Stimulated activated CD8-positive, alpha-beta memory T cell treated with anti-CD3 and anti-CD28 coated beads, Interleukin-7, amount 100 ng/mL, for 24 hours (primary cell): ENCODE measurements at regions not wholly inside any gene's neighbourhood (a gene's known extent, or its start where the extent isn't known, plus 50 kb on each side); places are given as distances from the start of the nearest gene placed in this dataset.
"Not testable (repeated sequence)": the region's sequence is repeated elsewhere in the genome, so short reads cannot be mapped to it uniquely, and the experiment has no call there.

ENCODE experiments used
- DNase-seq: peaks from one replicate; pipeline ENCODE4 v3.0.0-alpha.2; 2020; ENCODE audit warnings: low read depth

- DNase-seq = not testable (repeated sequence)
These were observed 50.6 kb upstream of the ZNG1B start for GRCh38 chr2:113386780-113387433.

GRCh38 chr2:113379621-113380020, 57.9 kb upstream of the ZNG1B start:
- not testable (repeated sequence) for DNase-seq

GRCh38 chr2:113376913-113377445, 60.5 kb upstream of the ZNG1B start:
- DNase-seq = no peak

DNA sequence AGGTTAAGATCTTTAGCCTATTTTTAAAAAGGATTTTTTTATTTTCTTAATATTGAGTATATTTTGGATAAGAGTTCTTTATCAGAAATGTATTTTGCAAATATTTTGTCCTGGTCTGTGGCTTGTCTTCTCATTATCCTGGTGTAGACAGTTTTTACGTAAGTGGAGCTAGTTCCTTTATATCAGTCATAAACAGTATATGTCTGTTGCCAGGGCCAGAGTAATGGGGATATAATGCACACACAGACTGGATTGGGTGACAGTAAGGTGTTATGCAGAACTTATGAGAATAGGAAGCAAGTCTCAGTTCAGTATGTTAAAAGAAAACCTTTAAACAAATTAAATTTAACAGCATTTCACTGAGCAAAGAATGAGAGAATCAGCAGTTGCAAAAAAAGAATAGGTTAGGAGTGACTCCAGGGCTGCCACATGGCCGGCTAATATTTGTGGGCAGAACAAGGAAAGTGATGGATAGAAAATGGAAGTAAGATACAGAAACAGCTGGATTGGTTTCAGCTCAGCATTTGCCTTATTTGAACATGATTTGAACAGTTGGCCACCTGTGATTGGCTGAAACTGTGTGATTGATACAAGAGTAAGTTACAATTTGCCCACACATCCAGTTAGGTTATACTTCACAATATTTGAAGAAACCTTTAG, 61.1 kb upstream of the ZNG1B start:
- DNase-seq = no peak

- not testable (repeated sequence) for DNase-seq
These were observed 62.6 kb upstream of the ZNG1B start for GRCh38 chr2:113374857-113375256.

DNA sequence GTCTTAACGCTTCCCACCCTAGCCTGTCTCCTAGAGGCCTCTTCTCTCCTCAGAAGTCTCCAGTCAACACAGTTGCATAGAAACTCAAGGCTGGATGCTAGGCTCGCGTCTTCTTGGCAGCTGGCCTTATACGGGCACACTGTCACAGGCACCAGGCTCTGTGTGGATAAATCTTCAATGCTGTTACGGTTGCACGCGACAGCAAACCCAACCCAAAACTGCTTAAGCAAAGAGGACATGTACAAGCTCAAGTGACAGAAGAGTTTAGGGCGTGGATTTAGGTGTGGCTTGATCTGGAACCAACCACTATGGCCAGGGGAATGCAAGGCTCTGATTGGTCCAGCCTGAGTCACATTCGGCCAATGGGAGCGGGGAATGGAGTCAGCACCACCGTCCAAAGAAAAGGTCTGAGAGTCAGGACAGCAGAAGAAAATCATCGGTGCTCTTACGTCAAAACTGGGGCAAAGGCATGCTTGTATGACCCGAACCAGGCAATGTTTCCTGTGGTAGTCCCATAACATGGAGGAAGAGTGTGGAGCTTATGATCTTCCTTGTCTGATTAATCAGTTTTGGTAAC, 65.1 kb upstream of the ZNG1B start:
- not testable (repeated sequence) for DNase-seq

GRCh38 chr2:113370478-113371091, 66.9 kb upstream of the ZNG1B start:
- peak; percentile 24 for DNase-seq

DNA sequence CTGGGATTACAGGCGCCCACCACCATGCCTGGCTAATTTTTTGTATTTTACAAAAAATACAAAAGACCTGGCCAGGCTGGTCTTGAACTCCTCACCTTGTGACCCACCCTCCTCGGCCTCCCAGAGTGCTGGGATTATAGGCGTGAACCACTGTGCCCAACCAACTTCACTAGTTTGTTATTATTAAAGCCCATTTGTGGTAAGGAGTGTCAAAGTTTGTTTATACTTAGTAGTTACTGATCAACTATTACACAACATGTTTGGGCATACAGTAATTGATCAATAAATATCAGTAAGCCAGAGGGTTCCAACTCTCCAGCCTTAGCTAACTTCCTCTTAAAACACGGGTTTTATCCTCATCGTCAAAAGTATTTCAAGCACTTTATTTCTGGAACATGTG, 67.5 kb upstream of the ZNG1B start:
- DNase-seq = no peak

- not testable (repeated sequence) for DNase-seq
These were observed 68.9 kb upstream of the ZNG1B start for GRCh38 chr2:113368581-113368980.

DNA sequence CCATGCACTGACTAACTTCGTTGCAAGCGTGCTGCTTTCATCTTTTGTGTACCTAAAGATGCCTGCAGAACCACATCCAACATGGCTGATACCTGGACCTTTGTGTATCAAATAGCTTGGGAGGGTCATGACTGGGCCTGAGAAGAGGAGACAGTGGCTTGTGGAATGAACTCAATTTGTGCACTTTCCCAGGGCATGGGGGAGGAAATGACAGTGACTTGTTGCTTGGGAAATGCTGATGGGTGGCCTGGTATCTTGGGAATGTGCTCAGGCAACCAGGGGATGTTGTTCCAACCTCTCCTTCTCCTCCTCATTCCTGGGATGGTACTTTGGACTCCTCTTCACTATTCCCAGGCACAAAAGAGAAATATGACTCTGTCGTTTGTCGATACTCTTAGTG, 70.7 kb upstream of the ZNG1B start:
- DNase-seq = not testable (repeated sequence)

DNA sequence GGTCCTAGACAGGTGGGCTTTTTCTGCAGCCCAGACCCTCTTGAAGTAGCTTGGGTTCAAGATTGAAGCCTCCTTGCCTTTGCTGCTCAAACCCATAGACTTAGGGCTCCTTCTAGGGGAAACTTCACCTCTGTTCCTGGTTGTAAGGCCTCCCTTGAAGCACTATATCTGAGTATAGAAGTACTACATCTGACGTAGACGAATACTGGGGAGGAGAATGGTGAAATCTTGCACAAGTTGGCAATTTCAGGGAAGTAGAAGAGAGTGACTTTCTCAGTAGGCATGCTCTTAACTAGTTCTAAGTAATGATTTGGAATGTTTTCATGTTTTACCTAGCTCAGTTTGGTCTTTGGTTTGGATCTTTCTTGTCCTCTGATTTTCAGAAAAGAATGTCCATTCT, 71.7 kb upstream of the ZNG1B start:
- not testable (repeated sequence) for DNase-seq

- DNase-seq = not testable (repeated sequence)
These were observed 72.2 kb upstream of the ZNG1B start for GRCh38 chr2:113365290-113365689.

- DNase-seq = no peak
These were observed 76.4 kb upstream of the ZNG1B start for GRCh38 chr2:113361051-113361450.

- no peak for DNase-seq
These were observed 78.3 kb upstream of the PAX8 start for GRCh38 chr2:113357071-113357470.

DNA sequence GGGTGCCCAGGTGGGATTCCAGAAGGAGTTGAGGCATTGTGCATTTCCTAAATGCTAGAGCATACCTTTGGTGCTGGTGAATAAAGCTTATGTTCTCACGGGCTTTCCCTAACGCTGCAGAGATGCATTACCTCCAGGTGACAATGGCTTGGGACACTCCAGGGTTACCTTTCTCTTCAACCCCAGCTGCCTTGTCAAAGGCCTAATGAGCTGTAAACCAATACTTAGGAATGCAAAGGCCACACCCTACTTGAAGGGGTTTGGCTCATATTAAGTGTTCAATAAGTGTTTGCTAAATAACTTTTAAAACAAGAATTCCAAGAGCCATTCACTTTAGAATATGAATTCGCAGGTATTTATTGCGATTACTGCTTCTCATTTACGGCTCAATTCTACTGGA, 77.6 kb upstream of the PAX8 start:
- not testable (repeated sequence) for DNase-seq

- DNase-seq = not testable (repeated sequence)
These were observed 76.8 kb upstream of the PAX8 start for GRCh38 chr2:113355339-113356015.

- DNase-seq = no peak
These were observed 72.9 kb upstream of the PAX8 start for GRCh38 chr2:113351375-113352355.

DNA sequence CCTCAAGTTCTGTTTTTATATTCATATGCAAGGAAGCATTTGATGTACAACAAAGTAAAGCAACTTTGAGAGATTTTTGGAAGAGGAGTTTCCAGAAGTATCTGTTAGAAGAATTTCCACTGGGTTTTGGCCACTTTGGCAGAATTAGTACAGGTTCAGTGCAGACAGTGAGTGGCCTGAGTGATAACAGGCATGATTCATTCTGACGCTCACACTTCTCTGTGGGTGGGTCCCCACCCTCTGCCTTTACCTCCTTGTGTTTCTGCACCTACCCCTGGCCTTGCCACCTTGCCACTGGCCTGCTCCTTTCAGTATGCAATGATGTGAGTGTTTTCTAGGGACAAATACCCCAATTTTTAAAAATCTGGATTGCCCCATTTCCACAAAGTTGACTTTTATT, 65.1 kb upstream of the PAX8 start:
- DNase-seq = not testable (repeated sequence)

- no peak for DNase-seq
These were observed 63.9 kb upstream of the PAX8 start for GRCh38 chr2:113342650-113343049.

- DNase-seq = not testable (repeated sequence)
These were observed 63.1 kb upstream of the PAX8 start for GRCh38 chr2:113341870-113342253.
